RWPE2 (cell line): ENCODE measurements at regions not wholly inside any gene's neighbourhood (a gene's known extent, or its start where the extent isn't known, plus 50 kb on each side); places are given as distances from the start of the nearest gene placed in this dataset.

Experiments used
- ATAC-seq: fragments of 200-7000 bp; cut with Tn5 transposase; 3 replicates; pipeline ENCODE4 v1.9.1; 2021; ENCODE audit warnings: low read depth
- DNase-seq: peaks from one replicate; pipeline ENCODE4 v3.0.0-alpha.2; 2020; ENCODE audit warnings: low spot score
- H3K27ac ChIP-seq: fragments of 450-650 bp; 2 replicates; pipeline ENCODE4 v1.5.1; 2017; ENCODE audit warnings: mild to moderate bottlenecking; ENCODE audit not compliant: poor library complexity, severe bottlenecking
- H3K27me3 ChIP-seq: fragments of 250-450 bp; sonication (Bioruptor Pico); 2 replicates; pipeline ENCODE4 v1.5.1; 2021; ENCODE audit warnings: mild to moderate bottlenecking, moderate library complexity; ENCODE audit not compliant: insufficient read depth, poor library complexity, severe bottlenecking
- H3K36me3 ChIP-seq: fragments of 250-450 bp; sonication (Bioruptor Pico); 2 replicates; pipeline ENCODE4 v1.5.1; 2020; ENCODE audit warnings: low read depth, mild to moderate bottlenecking, moderate library complexity
- H3K4me1 ChIP-seq: fragments of 250-450 bp; sonication (Bioruptor Pico); 2 replicates; pipeline ENCODE4 v1.5.1; 2021; ENCODE audit warnings: mild to moderate bottlenecking, moderate library complexity; ENCODE audit not compliant: insufficient read depth, poor library complexity, severe bottlenecking
- H3K4me3 ChIP-seq: fragments of 250-450 bp; sonication (Bioruptor Pico); 2 replicates; pipeline ENCODE4 v1.5.1; 2021; ENCODE audit warnings: mild to moderate bottlenecking, moderate library complexity; ENCODE audit not compliant: severe bottlenecking
- H3K9me3 ChIP-seq: fragments of 250-450 bp; sonication (Bioruptor Pico); 2 replicates; pipeline ENCODE4 v1.5.1; 2021; ENCODE audit warnings: mild to moderate bottlenecking, moderate library complexity; ENCODE audit not compliant: severe bottlenecking
- CTCF ChIP-seq: fragments of 450-650 bp; IDR thresholded peaks from one replicate; pipeline ENCODE4 v1.5.1; 2017; ENCODE audit warnings: mild to moderate bottlenecking, moderate library complexity; ENCODE audit not compliant: poor library complexity, severe bottlenecking

- Histone ChIP-seq H3K4me3 (no peak overlapping the region), H3K27me3 (no peaks in the 10 kb centered on the region), H3K9me3 (no peaks in the 10 kb centered on the region), H3K36me3 (no peaks in the 10 kb centered on the region), H3K27ac (no peak overlapping the region), H3K4me1 (no peaks in the 10 kb centered on the region)
- no peak for TF ChIP-seq CTCF
- ATAC-seq, result no peak
- no peak for DNase-seq
Observed at GRCh38 chr12:82027612-82028011, 268.5 kb upstream of the PPFIA2 start.

GRCh38 chr12:82025462-82025861 is 266.3 kb upstream of the PPFIA2 start:
- TF ChIP-seq CTCF, result no peak
- H3K9me3 ChIP-seq, result no peaks in the 10 kb centered on the region
- no peaks in the 10 kb centered on the region for H3K27me3 ChIP-seq
- no peak for DNase-seq
- no peak overlapping the region for H3K27ac ChIP-seq
- ATAC-seq, result no peak
- H3K4me3 ChIP-seq, result no peak overlapping the region
- H3K36me3 ChIP-seq, result no peaks in the 10 kb centered on the region
- H3K4me1 ChIP-seq, result no peaks in the 10 kb centered on the region

GRCh38 chr12:82019533-82019932 is 260.4 kb upstream of the PPFIA2 start:
- Histone ChIP-seq H3K36me3 (no peaks in the 10 kb centered on the region), H3K9me3 (no peaks in the 10 kb centered on the region), H3K27me3 (no peaks in the 10 kb centered on the region), H3K27ac (no peak overlapping the region), H3K4me3 (no peak overlapping the region), H3K4me1 (no peaks in the 10 kb centered on the region)
- no peak for DNase-seq
- no peak for ATAC-seq
- peak; percentile 33 for TF ChIP-seq CTCF

- ATAC-seq (no peak), DNase-seq (no peak)
- Histone ChIP-seq H3K36me3 (no peaks in the 10 kb centered on the region), H3K9me3 (no peaks in the 10 kb centered on the region), H3K4me3 (no peak overlapping the region), H3K27ac (no peak overlapping the region), H3K27me3 (no peaks in the 10 kb centered on the region), H3K4me1 (no peaks in the 10 kb centered on the region)
- no peak for TF ChIP-seq CTCF
Observed at GRCh38 chr12:82015623-82016347, 256.6 kb upstream of the PPFIA2 start.

- H3K36me3 ChIP-seq, result no peaks in the 10 kb centered on the region
- DNase-seq (no peak), ATAC-seq (no peak)
Observed at GRCh38 chr12:82012176-82012575, 253.0 kb upstream of the PPFIA2 start.

More at GRCh38 chr12:82012176-82012575, 253.0 kb upstream of the PPFIA2 start:
- H3K27me3 ChIP-seq, result no peaks in the 10 kb centered on the region
- H3K27ac ChIP-seq, result no peak overlapping the region
- no peak overlapping the region for H3K4me3 ChIP-seq
- no peak for TF ChIP-seq CTCF
- H3K4me1 ChIP-seq, result no peaks in the 10 kb centered on the region
- H3K9me3 ChIP-seq, result no peaks in the 10 kb centered on the region
